ACC112 (cell line): ENCODE measurements at regions not wholly inside any gene's neighbourhood (a gene's known extent, or its start where the extent isn't known, plus 50 kb on each side); places are given as distances from the start of the nearest gene placed in this dataset.

Experiments
- H2AFZ ChIP-seq: fragments of 200-600 bp; sonication (generic); one replicate; pipeline ENCODE4 v1.6.0; 2017; ENCODE audit warnings: antibody characterized with exemption, low read length; ENCODE audit not compliant: unreplicated experiment
- H3K27ac ChIP-seq: fragments of 200-600 bp; sonication (generic); 2 replicates; pipeline ENCODE4 v1.5.1; 2014; ENCODE audit warnings: low read depth, mild to moderate bottlenecking, antibody characterized with exemption, low read length, moderate library complexity
- H3K27me3 ChIP-seq: fragments of 200-600 bp; sonication (generic); 2 replicates; pipeline ENCODE4 v1.6.1; 2014; ENCODE audit warnings: mild to moderate bottlenecking, antibody characterized with exemption, low read length, moderate library complexity, mixed read lengths; ENCODE audit not compliant: insufficient read depth
- H3K36me3 ChIP-seq: fragments of 200-600 bp; sonication (generic); 2 replicates; pipeline ENCODE4 v1.6.1; 2016; ENCODE audit warnings: mild to moderate bottlenecking, antibody characterized with exemption, low read length, moderate library complexity, mixed read lengths; ENCODE audit not compliant: insufficient read depth
- H3K4me1 ChIP-seq: fragments of 200-600 bp; sonication (generic); one replicate; pipeline ENCODE4 v1.6.1; 2016; ENCODE audit warnings: low read length, mixed read lengths; ENCODE audit not compliant: insufficient read depth, unreplicated experiment, control insufficient read depth
- H3K4me3 ChIP-seq: fragments of 200-600 bp; sonication (generic); 2 replicates; pipeline ENCODE4 v1.5.1; 2014; ENCODE audit warnings: mild to moderate bottlenecking, low read depth, low read length
- H3K79me2 ChIP-seq: fragments of 200-600 bp; sonication (generic); one replicate; pipeline ENCODE4 v1.6.0; 2016; ENCODE audit warnings: low read length; ENCODE audit not compliant: control insufficient read depth, unreplicated experiment, insufficient read depth

DNA sequence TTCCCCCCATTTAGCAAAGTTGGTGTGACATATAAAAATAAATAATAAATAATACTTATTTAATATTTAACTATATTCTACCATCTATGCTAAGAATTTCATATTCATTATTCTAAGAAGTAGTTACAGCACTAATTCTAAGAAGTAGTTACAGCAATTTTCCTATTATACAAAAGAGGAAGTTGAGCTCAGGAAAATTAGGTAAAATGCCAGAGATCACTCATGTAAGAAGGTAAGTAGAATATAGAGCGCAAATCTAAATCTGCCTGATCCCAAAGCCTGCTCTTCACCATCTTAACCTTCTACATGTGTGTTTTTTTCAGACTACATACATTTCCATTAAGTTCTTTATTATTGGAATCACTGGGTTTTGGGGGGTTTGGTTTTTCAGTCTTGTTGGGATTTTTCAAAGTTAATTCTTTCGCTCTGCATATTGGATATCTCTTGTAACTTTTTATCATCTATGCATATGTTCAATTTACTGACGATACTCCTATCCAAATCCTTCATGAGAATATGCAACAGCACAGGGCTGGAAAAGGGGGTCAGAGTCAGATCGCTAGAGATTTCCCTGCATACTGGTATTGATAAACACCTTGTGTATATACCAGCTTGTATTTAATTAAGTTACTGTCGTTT lies 852.1 kb downstream of the MAT2B start:
- Histone ChIP-seq H3K4me1 (peaks cover 49% of the 10 kb centered on the region), H3K27me3 (no peaks in the 10 kb centered on the region), H3K79me2 (no peaks in the 10 kb centered on the region), H3K36me3 (no peaks in the 10 kb centered on the region), H2AFZ (no peak overlapping the region), H3K27ac (no peak overlapping the region), H3K4me3 (no peak overlapping the region)

DNA sequence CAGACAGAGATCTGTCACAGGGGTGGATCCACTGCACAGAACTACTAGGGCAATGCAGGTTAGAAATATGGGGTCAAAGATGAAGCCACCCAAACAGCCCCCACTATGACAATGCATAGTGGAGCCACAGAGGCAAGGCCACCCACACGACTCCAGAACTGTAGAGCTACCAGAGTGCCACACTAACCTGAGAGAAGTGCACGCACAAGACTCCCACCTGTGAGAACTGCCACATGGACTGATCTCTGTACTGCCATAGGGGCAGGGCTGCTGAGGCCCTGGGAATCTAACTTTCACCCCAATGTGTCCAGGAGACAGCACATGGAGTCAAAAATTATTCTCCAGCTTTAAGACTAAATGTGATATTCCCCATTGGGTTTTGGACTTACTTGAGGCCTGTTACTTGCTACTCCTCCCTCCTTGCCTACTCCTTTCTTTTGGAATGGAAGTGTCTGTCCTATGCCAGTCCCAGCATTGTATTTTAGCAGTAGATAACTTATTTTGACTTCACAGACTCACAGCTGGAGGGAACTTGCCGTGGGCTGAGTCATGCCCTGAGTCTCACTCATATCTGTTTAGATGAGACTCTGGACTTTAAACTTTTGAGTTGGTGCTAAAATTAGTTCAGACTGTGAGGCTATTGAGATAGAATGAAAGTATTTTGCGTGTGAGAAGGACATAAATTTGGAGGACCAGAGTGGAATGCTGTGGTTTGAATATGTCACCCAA lies 853.3 kb downstream of the MAT2B start:
- Histone ChIP-seq H3K4me3 (peak overlapping the region; percentile 51; the same call in 1 of the 2 replicates), H2AFZ (no peak overlapping the region), H3K27me3 (no peaks in the 10 kb centered on the region), H3K79me2 (no peaks in the 10 kb centered on the region), H3K36me3 (no peaks in the 10 kb centered on the region), H3K4me1 (peaks cover 37% of the 10 kb centered on the region), H3K27ac (peak overlapping the region; percentile 64)

DNA sequence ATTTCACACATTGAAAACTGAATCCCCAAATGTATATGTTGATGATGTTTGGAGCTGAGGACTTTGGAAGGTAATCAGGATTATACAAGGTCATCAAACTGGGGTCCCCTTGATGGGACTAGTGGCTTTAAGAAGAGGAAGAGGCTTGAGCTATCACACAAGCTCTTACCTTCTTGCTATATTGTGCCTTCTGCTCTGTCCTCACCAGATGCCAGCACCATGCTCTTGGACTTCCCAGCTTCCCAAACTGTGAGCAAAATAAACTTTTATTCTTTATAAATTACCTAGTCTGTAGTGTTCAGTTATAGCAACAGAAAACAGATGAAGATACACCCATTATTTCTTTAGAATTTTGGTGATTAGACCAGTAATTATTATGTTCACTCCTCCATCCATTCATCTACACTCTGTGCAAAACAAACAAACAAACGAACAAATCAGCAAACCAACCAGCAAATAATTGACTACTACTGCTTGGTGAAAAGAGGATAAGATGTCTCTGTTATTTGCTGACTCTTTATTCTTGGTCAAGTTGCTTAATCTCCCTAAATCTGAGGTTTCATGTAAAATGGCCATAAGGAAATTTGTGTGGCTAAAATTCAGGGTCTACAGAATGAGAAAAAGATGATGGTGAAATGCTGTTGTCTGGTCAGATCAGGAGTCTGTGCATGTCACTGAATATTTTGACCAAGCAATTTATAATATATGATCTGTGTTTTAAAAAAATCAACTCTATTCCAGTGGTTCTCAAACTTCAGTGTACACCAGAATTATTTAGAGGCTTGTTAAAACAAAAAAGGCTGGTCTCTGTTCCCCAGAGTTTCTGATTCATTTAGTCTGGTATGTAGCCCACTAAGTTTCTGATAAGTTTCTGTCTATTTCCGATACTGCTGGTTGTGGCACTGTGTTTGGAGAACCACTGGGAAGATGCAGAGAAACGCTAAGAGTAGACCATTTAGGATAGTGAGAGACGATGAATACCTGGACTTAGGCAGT lies 854.1 kb downstream of the MAT2B start:
- Histone ChIP-seq H3K27ac (peak overlapping the region; percentile 64), H3K4me1 (peaks cover 29% of the 10 kb centered on the region), H2AFZ (peak overlapping the region; percentile 45)

DNA sequence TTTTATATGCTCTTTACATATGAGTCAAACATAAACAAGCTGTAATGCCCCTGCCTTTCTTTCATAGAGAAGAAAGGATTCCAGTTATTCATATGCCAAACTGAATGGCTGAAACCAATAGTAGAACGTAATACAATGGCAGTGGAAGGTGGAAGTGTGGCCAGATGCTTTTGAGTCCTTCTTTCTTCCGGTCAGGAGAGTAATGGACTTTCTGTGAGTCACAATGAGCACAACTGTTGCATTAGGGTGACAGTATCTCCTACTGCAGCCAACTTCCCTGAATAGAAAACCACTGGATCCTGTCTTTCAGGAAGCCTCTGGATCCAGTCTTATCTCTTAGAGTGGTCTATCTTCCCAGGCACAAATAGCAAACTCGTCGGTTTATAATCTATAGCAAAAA lies 855.2 kb downstream of the MAT2B start:
- peak overlapping the region; percentile 64 for H3K27ac ChIP-seq
- H3K4me3 ChIP-seq = no peak overlapping the region
- H3K79me2 ChIP-seq = no peaks in the 10 kb centered on the region
- H3K36me3 ChIP-seq = no peaks in the 10 kb centered on the region
- H3K4me1 ChIP-seq = peaks cover 29% of the 10 kb centered on the region
- no peaks in the 10 kb centered on the region for H3K27me3 ChIP-seq
- H2AFZ ChIP-seq = peak overlapping the region; percentile 45

More for the DNA sequence above, 854.1 kb downstream of the MAT2B start:
- no peaks in the 10 kb centered on the region for H3K27me3 ChIP-seq
- H3K79me2 ChIP-seq = no peaks in the 10 kb centered on the region
- H3K4me3 ChIP-seq = peak overlapping the region; percentile 51; the same call in 1 of the 2 replicates
- H3K36me3 ChIP-seq = no peaks in the 10 kb centered on the region

DNA sequence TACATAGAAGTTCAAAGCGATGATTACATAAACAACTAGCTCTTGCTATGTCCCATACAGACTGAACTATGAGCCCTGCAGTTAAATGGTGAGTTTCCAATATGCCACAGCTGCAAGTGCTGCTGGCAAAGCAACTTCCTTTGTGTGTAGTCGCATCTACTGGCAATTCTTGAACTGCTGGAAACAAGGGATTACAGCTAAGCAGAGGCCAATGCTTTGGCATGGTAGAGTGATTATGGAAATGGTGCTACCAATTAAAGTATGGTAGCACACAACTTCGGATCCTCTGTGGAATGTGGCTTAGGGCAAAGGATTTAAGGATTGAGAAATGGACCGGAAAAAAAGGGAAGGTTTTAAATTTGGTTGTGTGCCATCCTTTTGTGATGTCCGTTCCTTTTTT lies 856.6 kb downstream of the MAT2B start:
- Histone ChIP-seq H3K4me1 (peaks cover 29% of the 10 kb centered on the region), H3K36me3 (no peaks in the 10 kb centered on the region), H3K4me3 (no peak overlapping the region), H3K27me3 (no peaks in the 10 kb centered on the region), H2AFZ (no peak overlapping the region), H3K79me2 (no peaks in the 10 kb centered on the region), H3K27ac (no peak overlapping the region)

DNA sequence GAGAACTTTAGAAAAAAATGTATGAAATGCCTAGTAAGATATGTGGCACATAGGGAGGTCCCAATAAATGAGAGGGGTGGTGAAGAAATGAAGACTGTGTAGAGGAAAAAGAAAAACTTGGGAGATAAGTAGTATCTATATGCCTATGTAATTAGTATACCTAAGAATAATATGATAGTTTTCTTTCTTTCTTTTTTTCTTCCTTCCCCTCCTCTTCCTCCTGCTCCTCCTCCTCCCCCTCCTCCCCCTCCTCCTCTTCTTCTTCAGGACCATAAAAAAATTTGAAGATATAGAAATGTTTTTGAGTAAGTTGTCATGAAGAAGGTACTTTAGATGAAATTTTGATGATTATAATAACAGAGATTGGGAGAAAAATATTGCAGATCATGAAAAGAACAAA lies 857.4 kb downstream of the MAT2B start:
- H3K27ac ChIP-seq = no peak overlapping the region
- H2AFZ ChIP-seq = no peak overlapping the region
- no peaks in the 10 kb centered on the region for H3K27me3 ChIP-seq
- H3K4me3 ChIP-seq = no peak overlapping the region
- no peaks in the 10 kb centered on the region for H3K79me2 ChIP-seq
- H3K36me3 ChIP-seq = no peaks in the 10 kb centered on the region
- H3K4me1 ChIP-seq = peaks cover 29% of the 10 kb centered on the region

DNA sequence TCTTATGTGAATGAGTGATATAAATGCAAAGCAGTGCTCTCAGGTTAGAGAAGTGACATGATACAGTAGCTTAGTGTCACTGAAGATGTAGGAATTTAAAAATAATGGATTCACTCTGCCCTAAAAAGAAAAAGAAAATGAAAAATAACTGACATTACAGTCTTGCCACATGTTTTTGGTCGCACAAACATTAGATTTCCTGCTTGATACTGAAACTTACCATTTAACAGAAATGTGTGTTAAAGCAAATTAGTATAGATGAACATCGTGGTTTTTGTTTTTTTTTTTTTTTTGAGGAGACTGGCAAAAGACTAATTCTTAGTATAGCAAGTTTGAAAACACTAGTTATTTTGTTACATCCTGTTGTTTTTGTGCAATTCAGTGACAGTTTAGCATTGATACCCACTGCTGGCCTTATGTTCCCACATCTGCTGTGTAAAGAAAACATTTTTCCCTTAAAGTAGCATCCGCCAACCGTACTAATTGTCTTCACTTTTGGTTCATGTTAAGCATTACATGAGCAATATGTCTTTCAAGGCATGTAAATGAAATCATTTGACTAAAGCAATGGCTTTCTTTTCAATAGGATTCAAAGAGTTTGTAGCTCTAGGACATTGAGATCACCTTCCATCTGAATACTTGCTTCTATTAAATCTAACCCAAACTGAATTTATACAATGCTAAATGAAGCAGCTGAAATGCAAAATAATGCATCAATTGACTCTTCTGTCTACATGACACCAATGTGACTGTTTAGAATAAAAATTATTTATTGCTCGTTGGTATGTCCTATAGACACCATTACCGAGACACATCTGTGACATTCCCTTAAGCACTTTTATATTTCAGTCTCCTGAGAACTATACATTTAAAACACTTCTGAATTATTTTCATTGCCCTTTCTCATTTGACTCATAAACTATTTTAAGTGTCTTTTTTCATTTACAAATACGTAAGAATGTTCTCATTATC lies 859.1 kb downstream of the MAT2B start:
- no peaks in the 10 kb centered on the region for H3K36me3 ChIP-seq
- no peak overlapping the region for H3K27ac ChIP-seq
- peaks cover 16% of the 10 kb centered on the region for H3K4me1 ChIP-seq
- H3K4me3 ChIP-seq = no peak overlapping the region
- no peak overlapping the region for H2AFZ ChIP-seq
- no peaks in the 10 kb centered on the region for H3K27me3 ChIP-seq
- H3K79me2 ChIP-seq = no peaks in the 10 kb centered on the region

DNA sequence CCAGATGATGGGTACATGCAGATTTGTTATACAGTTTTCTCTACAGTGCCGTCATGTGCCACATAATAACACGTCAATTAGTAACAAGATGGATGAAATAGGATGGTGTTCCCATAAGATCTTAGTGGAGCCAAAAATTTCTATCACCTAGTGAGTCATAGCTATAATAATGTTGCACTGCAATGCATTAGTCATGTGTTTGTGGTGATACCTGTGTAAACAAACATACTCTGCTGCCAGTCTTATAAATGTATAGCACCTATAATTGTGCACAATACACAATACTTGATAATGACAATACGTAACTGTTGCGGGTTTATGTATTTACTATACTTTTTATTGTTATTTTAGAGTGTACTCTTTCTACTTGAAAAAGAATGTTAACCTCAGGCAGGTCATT lies 865.4 kb downstream of the MAT2B start:
- Histone ChIP-seq H2AFZ (no peak overlapping the region), H3K27me3 (no peaks in the 10 kb centered on the region), H3K4me3 (no peak overlapping the region), H3K36me3 (no peaks in the 10 kb centered on the region), H3K27ac (no peak overlapping the region), H3K4me1 (peaks cover 15% of the 10 kb centered on the region), H3K79me2 (no peaks in the 10 kb centered on the region)

DNA sequence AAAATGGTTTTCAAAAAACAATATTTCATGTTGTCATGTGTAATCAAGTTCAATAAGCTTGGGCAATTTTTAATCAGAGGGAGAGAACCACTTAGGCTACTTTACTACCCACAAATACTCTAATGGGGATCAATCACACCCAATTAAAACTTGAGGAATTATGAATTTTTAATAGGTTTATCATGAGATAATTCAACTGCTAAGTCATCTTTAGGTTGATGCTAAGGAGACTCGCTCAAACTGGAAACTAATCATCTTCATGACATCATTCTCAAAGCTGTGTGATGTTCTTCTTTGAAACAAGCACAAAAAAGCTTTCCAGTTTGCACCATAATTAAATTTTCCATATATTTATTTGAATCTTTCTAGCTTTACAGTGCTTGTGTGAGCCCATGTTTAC lies 867.5 kb downstream of the MAT2B start:
- no peak overlapping the region for H2AFZ ChIP-seq
- no peaks in the 10 kb centered on the region for H3K27me3 ChIP-seq
- no peaks in the 10 kb centered on the region for H3K36me3 ChIP-seq
- H3K79me2 ChIP-seq = no peaks in the 10 kb centered on the region
- no peak overlapping the region for H3K4me3 ChIP-seq
- no peak overlapping the region for H3K27ac ChIP-seq
- peaks cover 15% of the 10 kb centered on the region for H3K4me1 ChIP-seq

DNA sequence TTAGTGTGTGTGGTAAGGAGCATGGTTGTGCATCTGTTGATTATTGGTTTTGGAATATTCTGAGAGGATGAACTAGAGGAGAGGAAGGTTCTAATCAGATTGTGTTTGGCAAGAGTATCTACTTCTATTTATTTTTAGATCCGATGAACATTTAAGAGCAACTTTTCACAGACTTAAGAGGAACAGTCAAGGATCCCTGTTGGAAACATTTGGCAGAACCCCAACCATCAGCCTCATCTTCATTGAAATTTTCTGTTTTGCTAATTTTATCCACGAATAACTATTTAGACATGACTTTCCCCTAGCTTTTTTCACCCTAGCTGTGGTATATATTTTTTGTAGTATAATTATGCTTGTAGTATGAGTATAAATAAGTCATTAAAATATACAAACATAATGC lies 868.5 kb downstream of the MAT2B start:
- no peak overlapping the region for H3K27ac ChIP-seq
- no peaks in the 10 kb centered on the region for H3K27me3 ChIP-seq
- H3K4me3 ChIP-seq = no peak overlapping the region
- no peak overlapping the region for H2AFZ ChIP-seq
- no peaks in the 10 kb centered on the region for H3K36me3 ChIP-seq
- no peaks in the 10 kb centered on the region for H3K79me2 ChIP-seq
- peaks cover 15% of the 10 kb centered on the region for H3K4me1 ChIP-seq
